ENCODE measurements at regions not wholly inside any gene's neighbourhood (a gene's known extent, or its start where the extent isn't known, plus 50 kb on each side); places are given as distances from the start of the nearest gene placed in this dataset.

DNA sequence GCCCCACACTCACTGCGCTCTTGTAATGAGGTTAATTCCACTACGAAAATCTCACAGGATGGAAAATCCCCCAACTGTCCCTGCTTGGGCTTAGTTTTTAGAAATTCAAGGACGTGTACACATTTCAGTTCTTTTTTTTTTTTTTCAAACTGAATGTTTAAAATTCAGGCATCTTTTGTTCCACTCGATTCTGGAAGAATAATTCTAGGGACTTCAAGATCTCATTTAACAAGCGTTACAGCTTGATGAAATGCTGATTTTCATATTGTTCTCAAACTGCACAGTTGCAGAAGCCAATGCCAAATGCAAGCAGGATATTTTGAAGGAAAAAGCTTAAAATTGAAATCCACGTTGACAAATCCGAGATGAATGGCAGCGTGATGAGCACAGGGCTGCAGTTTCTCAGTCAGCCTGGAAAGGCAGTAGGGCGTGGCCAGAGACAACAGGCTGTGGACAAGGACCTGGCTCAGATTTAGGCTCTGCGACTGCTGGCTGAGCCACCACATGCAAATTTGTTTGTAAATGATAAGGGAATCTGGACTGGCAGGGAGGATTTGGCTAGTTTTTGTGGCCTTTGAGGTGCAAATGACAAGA lies 128.1 kb upstream of the MYCN start:
- Histone ChIP-seq H3K4me3 (no peak overlapping the region), H3K9me3 (no peaks in the 10 kb centered on the region), H3K4me1 (peaks cover 0 to 23% (median 5%) of the 10 kb centered on the region in 6 donors), H3K36me3 (no peaks in the 10 kb centered on the region), H3K27me3 (replicated peaks in 1 of 7) (peaks cover 0 to 6% (median 0%) of the 10 kb centered on the region in 7 donors), H3K27ac (no peak overlapping the region)
- TF ChIP-seq POLR2AphosphoS5 (IDR thresholded peaks at IDR 0.05): no peak
- TF ChIP-seq POLR2A (IDR thresholded peaks at IDR 0.05): no peak
- TF ChIP-seq, protein P1, sequence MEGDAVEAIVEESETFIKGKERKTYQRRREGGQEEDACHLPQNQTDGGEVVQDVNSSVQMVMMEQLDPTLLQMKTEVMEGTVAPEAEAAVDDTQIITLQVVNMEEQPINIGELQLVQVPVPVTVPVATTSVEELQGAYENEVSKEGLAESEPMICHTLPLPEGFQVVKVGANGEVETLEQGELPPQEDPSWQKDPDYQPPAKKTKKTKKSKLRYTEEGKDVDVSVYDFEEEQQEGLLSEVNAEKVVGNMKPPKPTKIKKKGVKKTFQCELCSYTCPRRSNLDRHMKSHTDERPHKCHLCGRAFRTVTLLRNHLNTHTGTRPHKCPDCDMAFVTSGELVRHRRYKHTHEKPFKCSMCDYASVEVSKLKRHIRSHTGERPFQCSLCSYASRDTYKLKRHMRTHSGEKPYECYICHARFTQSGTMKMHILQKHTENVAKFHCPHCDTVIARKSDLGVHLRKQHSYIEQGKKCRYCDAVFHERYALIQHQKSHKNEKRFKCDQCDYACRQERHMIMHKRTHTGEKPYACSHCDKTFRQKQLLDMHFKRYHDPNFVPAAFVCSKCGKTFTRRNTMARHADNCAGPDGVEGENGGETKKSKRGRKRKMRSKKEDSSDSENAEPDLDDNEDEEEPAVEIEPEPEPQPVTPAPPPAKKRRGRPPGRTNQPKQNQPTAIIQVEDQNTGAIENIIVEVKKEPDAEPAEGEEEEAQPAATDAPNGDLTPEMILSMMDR (IDR thresholded peaks at IDR 0.05 in 8 of 11, conservative IDR thresholded peaks at IDR 0.05 in 3 of 11): no peak
- no peak for DNase-seq
- 79 to 88% (median 81%) methylated on average over 10 of the region's 10 CpGs for WGBS, 5 donors
- intact Hi-C loops (cut with DNase I; ENCODE audit: low total_unique reads): no loop called here

DNA sequence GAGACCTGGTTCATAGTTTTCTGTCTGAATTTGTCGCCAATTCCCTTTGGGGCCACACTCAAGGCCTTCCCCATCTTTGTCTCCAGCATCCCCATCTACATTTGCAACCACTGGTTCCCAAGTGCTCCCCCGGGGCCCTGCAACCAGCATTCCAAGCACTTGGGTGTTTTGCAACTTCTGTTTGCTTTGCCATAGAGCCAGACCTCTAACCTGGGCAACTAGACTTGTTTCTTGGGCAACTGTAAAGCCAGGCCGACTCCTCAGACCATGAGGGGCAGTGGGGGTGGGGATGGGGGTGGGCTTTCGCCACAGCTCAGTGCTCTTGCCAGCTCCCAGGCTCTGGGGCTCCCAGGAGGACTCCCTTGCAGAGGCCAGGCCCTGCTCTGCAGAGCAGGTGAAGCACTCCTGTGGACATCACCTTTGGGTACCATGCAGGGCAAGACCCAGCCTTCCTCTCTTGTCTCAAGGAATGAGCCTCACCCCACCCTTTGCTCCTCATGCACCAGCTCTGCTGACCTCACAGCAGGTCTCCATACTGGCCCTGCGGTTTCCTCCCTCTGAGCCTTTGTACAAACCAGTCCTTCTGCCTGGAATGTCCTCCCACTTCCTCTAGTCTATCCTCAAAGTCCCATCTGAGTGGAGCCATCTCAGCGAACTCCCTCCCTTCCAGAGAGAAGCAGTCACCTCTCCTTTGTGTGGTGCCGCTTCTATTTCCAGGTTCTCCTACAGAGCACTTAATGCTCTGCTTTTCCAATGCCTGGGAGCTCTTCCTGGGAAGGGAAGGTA lies 126.7 kb upstream of the MYCN start:
- intact Hi-C loops (cut with DNase I; ENCODE audit: low total_unique reads): no loop called here
- H3K4me1 ChIP-seq: peaks cover 0 to 32% (median 7%) of the 10 kb centered on the region in 6 donors
- TF ChIP-seq POLR2A (IDR thresholded peaks at IDR 0.05) (no peak), POLR2AphosphoS5 (IDR thresholded peaks at IDR 0.05) (no peak)
- TF ChIP-seq, protein P1 (IDR thresholded peaks at IDR 0.05 in 8 of 11, conservative IDR thresholded peaks at IDR 0.05 in 3 of 11): no peak
- no peaks in the 10 kb centered on the region for H3K9me3 ChIP-seq
- H3K4me3 ChIP-seq: no peak overlapping the region
- H3K27ac ChIP-seq: no peak overlapping the region
- H3K36me3 ChIP-seq: no peaks in the 10 kb centered on the region
- DNase-seq: no peak
- WGBS, 5 donors: 80 to 95% (median 86%) methylated on average over 5 to 7 of the region's 7 CpGs
- peaks cover 0 to 20% (median 0%) of the 10 kb centered on the region in 7 donors for H3K27me3 ChIP-seq (replicated peaks in 1 of 7)

GRCh38 chr2:15814403-15814802 lies 125.9 kb upstream of the MYCN start:
- H3K27ac ChIP-seq: no peak overlapping the region
- peaks cover 0 to 27% (median 6%) of the 10 kb centered on the region in 6 donors for H3K4me1 ChIP-seq
- no peak overlapping the region for H3K4me3 ChIP-seq
- 64 to 83% (median 70%) methylated on average over 8 of the region's 8 CpGs for WGBS, 5 donors
- intact Hi-C loops (cut with DNase I; ENCODE audit: low total_unique reads): no loop called here
- no peaks in the 10 kb centered on the region for H3K36me3 ChIP-seq
- peaks cover 0 to 27% (median 0%) of the 10 kb centered on the region in 7 donors for H3K27me3 ChIP-seq (replicated peaks in 1 of 7)
- H3K9me3 ChIP-seq: no peaks in the 10 kb centered on the region
- TF ChIP-seq POLR2AphosphoS5 (IDR thresholded peaks at IDR 0.05): no peak
- no peak for DNase-seq

DNA sequence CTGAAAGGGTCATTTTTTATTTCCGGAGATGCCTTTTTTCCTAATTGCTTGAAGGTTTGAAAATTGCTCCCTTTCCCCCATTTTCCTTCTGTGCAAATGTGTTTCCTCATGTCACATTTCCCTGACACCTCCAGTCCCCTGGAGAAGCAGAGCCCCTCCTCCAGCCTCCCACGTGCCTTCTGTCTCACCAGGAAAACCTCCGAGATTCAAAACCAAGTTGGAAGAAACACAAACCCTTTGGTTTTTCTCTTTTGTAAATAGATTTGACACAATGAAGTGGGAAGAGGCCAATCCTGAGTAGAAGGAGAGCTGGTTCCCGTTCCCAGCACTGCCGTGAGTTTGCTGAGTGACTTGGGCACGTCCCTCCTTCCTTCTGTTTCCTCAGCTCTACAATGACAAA lies 125.4 kb upstream of the MYCN start:
- TF ChIP-seq, protein P1 (IDR thresholded peaks at IDR 0.05 in 8 of 11, conservative IDR thresholded peaks at IDR 0.05 in 3 of 11): no peak
- TF ChIP-seq POLR2AphosphoS5 (IDR thresholded peaks at IDR 0.05) (no peak), POLR2A (IDR thresholded peaks at IDR 0.05) (no peak)
- 49 to 74% (median 66%) methylated on average over 6 of the region's 6 CpGs for WGBS, 5 donors
- no peak overlapping the region for H3K27ac ChIP-seq
- peaks cover 0 to 32% (median 0%) of the 10 kb centered on the region in 7 donors for H3K27me3 ChIP-seq (replicated peaks in 1 of 7)
- H3K36me3 ChIP-seq: no peaks in the 10 kb centered on the region
- peaks cover 0 to 27% (median 6%) of the 10 kb centered on the region in 6 donors for H3K4me1 ChIP-seq
- H3K9me3 ChIP-seq: no peaks in the 10 kb centered on the region
- intact Hi-C loops (cut with DNase I; ENCODE audit: low total_unique reads): no loop called here
- no peak overlapping the region for H3K4me3 ChIP-seq
- no peak for DNase-seq

All from spleen (tissue), 11 donors.